ENCODE measurements at regions not wholly inside any gene's neighbourhood (a gene's known extent, or its start where the extent isn't known, plus 50 kb on each side); places are given as distances from the start of the nearest gene placed in this dataset.

GRCh38 chr5:8660133-8660893 lies 791.4 kb downstream of the MTRR start:
- TF ChIP-seq, protein P1, sequence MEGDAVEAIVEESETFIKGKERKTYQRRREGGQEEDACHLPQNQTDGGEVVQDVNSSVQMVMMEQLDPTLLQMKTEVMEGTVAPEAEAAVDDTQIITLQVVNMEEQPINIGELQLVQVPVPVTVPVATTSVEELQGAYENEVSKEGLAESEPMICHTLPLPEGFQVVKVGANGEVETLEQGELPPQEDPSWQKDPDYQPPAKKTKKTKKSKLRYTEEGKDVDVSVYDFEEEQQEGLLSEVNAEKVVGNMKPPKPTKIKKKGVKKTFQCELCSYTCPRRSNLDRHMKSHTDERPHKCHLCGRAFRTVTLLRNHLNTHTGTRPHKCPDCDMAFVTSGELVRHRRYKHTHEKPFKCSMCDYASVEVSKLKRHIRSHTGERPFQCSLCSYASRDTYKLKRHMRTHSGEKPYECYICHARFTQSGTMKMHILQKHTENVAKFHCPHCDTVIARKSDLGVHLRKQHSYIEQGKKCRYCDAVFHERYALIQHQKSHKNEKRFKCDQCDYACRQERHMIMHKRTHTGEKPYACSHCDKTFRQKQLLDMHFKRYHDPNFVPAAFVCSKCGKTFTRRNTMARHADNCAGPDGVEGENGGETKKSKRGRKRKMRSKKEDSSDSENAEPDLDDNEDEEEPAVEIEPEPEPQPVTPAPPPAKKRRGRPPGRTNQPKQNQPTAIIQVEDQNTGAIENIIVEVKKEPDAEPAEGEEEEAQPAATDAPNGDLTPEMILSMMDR (IDR thresholded peaks at IDR 0.05) = no peak
- no peak for DNase-seq
- H3K4me1 Mint-ChIP-seq = no peaks in the 10 kb centered on the region
- no peaks in the 10 kb centered on the region for H3K36me3 Mint-ChIP-seq (ENCODE audit: low read depth)
- no peak overlapping the region for H3K27ac Mint-ChIP-seq
- H3K9me3 Mint-ChIP-seq = no peaks in the 10 kb centered on the region
- H3K4me3 Mint-ChIP-seq = no peak overlapping the region
- H3K27me3 Mint-ChIP-seq (ENCODE audit: low read depth, poor library complexity) = peaks cover 3% of the 10 kb centered on the region

DNA sequence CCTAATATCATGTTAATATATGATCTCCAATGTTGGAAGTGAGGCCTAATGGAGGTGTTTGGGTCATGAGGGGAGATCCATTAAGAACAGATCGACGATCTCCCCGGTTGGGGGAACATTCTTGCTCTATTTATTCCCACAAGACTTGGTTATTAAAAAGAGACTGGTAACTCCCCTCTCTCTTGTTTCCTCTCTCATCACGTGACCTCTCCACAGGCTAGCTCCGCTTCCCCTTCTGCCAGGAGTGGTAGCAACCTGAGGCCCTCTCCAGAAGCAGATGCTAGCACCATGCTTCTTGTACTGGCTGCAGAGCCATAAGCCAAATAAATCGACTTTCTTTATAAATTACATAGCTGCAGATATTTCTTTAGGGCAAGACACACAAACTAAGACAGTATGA lies 794.4 kb downstream of the MTRR start:
- Mint-ChIP-seq H3K27ac (no peak overlapping the region), H3K27me3 (ENCODE audit: low read depth, poor library complexity) (peaks cover 3% of the 10 kb centered on the region), H3K4me3 (no peak overlapping the region), H3K36me3 (ENCODE audit: low read depth) (no peaks in the 10 kb centered on the region), H3K4me1 (no peaks in the 10 kb centered on the region), H3K9me3 (no peaks in the 10 kb centered on the region)
- TF ChIP-seq, protein P1 (IDR thresholded peaks at IDR 0.05) = no peak
- no peak for DNase-seq

DNA sequence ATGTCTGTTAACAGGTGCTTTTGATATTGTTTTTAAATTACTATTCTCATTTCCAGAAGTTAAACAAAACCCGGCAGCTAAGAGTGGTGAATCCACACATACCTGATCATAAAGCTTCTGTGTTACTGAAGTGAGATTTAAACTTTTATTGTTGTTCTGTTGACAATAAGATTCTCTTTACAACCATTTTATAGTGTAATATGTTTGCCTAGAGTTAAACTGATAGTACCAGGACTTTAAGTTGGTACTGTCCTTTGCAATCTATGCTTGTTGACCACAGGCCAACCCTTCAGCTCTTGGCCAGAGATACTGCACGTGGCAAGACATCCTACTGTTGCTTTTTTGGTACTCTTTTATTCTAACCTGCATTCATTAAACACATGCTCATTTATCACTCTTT lies 806.2 kb downstream of the MTRR start:
- Mint-ChIP-seq H3K36me3 (ENCODE audit: low read depth) (no peaks in the 10 kb centered on the region), H3K27ac (no peak overlapping the region), H3K4me3 (no peak overlapping the region), H3K9me3 (peaks cover 5% of the 10 kb centered on the region), H3K27me3 (ENCODE audit: low read depth, poor library complexity) (no peaks in the 10 kb centered on the region), H3K4me1 (no peaks in the 10 kb centered on the region)
- DNase-seq = no peak
- TF ChIP-seq, protein P1 (IDR thresholded peaks at IDR 0.05) = no peak

DNA sequence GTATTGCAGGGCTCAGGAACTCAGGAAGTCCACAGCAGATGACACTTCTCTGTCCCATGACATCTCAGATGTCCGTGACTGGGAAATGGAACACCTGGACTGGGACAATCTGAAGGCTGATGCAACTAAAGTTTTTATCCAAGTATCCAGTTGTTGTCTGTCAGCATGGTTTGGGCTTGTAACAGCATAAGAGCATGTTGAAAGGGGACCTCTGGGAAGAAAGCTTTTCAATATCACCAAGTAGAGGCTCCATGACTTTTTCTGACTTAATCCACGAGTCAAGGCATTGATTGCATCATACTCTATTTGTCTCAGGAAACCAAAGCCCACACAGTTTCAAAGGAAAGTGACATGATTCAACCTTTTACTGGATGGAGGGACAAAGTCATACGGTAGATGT lies 807.7 kb downstream of the MTRR start:
- TF ChIP-seq, protein P1 (IDR thresholded peaks at IDR 0.05) = no peak
- Mint-ChIP-seq H3K9me3 (peaks cover 5% of the 10 kb centered on the region), H3K36me3 (ENCODE audit: low read depth) (no peaks in the 10 kb centered on the region), H3K4me1 (no peaks in the 10 kb centered on the region), H3K27ac (no peak overlapping the region), H3K27me3 (ENCODE audit: low read depth, poor library complexity) (no peaks in the 10 kb centered on the region), H3K4me3 (no peak overlapping the region)
- no peak for DNase-seq

- Mint-ChIP-seq H3K36me3 (ENCODE audit: low read depth) (no peaks in the 10 kb centered on the region), H3K27ac (no peak overlapping the region), H3K9me3 (peaks cover 5% of the 10 kb centered on the region), H3K27me3 (ENCODE audit: low read depth, poor library complexity) (no peaks in the 10 kb centered on the region), H3K4me3 (no peak overlapping the region), H3K4me1 (no peaks in the 10 kb centered on the region)
- TF ChIP-seq, protein P1 (IDR thresholded peaks at IDR 0.05) = no peak
- DNase-seq = no peak
Observed at GRCh38 chr5:8682381-8682780, 813.4 kb downstream of the MTRR start.

DNA sequence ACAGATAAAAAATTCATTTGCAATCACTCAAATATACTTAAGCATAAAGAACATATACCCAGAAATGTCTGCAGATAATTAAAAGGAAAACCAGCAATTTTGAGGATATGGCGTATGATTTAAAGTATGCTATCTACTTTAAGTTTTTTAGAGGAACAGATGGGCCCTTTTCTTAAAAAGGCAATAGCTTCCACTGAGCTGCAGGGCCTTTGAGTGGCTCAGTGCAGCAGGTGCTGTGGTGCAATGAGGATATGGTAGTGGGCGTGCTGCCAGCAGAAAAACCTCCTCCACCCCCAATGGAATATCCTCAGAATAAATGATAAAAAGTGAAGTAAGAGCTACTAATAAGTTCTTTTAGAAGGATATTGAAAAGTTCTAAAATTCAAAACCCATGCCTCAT lies 814.5 kb downstream of the MTRR start:
- H3K27ac Mint-ChIP-seq = no peak overlapping the region
- DNase-seq = no peak

More for the DNA sequence above, 814.5 kb downstream of the MTRR start:
- TF ChIP-seq, protein P1 (IDR thresholded peaks at IDR 0.05) = no peak
- peaks cover under 1% of the 10 kb centered on the region for H3K9me3 Mint-ChIP-seq
- H3K4me1 Mint-ChIP-seq = no peaks in the 10 kb centered on the region
- H3K36me3 Mint-ChIP-seq (ENCODE audit: low read depth) = no peaks in the 10 kb centered on the region
- no peak overlapping the region for H3K4me3 Mint-ChIP-seq
- H3K27me3 Mint-ChIP-seq (ENCODE audit: low read depth, poor library complexity) = no peaks in the 10 kb centered on the region
